Cardiac fibroblast (primary cell): ENCODE measurements at regions not wholly inside any gene's neighbourhood (a gene's known extent, or its start where the extent isn't known, plus 50 kb on each side); places are given as distances from the start of the nearest gene placed in this dataset.

Source experiments
- DNase-seq, 2 donors: peaks; one replicate each; pipeline versions ENCODE4 v3.0.0 to v3.0.0-alpha.2; 2010; ENCODE audit warnings: low read depth in 2 of 2
- H3K4me3 ChIP-seq, 2 donors: replicated peaks in 1 of 2; 1 replicate in 1 of 2; 2 replicates in 1 of 2; pipeline ENCODE4 v1.5.1; 2011; ENCODE audit warnings: low read depth in 2 of 2, low read length in 2 of 2, mild to moderate bottlenecking in 2 of 2, moderate library complexity in 1 of 2
- TF ChIP-seq, protein P1 (sequence below): IDR thresholded peaks from one replicate; pipeline ENCODE4 v1.5.1; 2011; ENCODE audit warnings: low read depth, mild to moderate bottlenecking, low read length, inconsistent platforms

- no peak overlapping the region for H3K4me3 ChIP-seq
- TF ChIP-seq, protein P1, sequence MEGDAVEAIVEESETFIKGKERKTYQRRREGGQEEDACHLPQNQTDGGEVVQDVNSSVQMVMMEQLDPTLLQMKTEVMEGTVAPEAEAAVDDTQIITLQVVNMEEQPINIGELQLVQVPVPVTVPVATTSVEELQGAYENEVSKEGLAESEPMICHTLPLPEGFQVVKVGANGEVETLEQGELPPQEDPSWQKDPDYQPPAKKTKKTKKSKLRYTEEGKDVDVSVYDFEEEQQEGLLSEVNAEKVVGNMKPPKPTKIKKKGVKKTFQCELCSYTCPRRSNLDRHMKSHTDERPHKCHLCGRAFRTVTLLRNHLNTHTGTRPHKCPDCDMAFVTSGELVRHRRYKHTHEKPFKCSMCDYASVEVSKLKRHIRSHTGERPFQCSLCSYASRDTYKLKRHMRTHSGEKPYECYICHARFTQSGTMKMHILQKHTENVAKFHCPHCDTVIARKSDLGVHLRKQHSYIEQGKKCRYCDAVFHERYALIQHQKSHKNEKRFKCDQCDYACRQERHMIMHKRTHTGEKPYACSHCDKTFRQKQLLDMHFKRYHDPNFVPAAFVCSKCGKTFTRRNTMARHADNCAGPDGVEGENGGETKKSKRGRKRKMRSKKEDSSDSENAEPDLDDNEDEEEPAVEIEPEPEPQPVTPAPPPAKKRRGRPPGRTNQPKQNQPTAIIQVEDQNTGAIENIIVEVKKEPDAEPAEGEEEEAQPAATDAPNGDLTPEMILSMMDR, result no peak
- no peak for DNase-seq
Observed at GRCh38 chr4:169909479-169909878, 116.7 kb downstream of the MFAP3L start.

GRCh38 chr4:169907705-169908104, 118.5 kb downstream of the MFAP3L start:
- H3K4me3 ChIP-seq, result no peak overlapping the region
- TF ChIP-seq, protein P1, result no peak
- DNase-seq, result no peak

DNA sequence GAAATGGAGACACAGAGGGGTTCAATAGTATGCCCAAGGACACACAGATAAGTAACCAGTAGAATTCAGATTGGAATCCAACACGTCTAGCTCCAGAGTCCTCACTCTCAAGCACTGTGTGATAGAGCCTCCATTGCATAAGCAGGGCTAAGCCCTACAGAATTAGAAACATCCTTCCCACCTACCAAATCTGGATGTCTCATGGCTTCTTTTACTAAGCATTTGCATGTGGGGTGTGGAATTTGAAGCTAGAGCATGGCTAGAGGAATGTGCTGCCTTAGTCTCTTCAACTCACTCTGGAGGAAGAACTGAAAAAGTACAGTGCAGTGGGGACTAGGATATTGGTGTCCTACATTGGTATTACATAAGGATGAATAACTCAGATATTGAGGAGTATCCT, 119.4 kb downstream of the MFAP3L start:
- TF ChIP-seq, protein P1, result no peak
- no peak for DNase-seq
- H3K4me3 ChIP-seq, result no peak overlapping the region

DNA sequence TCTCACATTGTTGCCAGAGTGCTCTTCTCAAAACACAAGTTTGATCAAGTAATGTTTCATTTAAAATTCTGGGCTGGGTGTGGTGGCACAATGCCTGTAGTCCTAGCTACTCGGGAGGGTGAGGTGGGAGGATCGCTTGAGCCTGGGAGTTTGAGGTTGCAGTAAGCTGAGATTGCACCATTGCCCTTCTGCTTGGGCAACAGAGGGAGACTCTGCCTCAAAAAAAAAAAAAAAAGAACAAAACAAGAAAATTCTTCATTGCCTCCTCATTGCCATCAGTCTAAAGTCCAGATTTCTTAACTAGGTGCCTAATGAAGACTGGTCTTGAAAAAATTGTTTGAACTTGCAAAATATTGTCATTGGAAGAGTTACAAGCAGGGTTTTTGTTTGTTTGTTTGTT, 120.1 kb downstream of the MFAP3L start:
- peak in 1 of 2 donors; percentile 10 for DNase-seq
- H3K4me3 ChIP-seq, result no peak overlapping the region

DNA sequence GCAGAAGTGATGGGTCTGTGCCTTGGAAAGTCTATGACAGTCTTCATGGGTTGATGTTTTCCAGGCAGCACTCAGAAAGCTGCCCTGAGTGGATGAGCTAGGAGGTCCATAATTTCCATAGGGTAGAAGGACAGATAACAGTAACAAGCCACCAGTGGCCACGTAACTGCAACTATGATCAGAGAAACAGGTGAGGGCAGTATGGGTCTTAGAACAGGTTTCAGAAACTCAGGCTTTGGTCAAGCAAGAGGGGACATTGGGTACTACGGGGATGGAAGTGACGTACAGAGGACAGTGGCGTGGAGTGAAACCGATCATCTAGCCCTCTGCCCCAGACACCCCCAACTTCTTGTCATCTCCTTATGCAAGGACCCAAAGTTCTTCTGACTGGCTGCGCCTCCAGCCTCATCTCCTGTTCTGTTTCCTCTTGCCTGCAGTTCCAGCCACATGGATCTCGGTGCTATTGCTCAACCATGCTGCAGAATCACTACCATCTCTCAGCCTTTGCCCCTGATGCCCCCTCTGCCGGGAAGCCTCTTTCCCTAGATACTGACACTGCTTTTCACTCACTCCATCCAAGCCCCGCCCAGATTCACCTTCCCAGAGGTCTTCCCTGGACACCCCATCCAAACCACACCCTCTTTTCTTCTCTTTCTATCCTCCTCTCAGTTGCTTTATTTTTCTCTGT, 123.4 kb downstream of the MFAP3L start:
- DNase-seq, result no peak
- TF ChIP-seq, protein P1, result no peak
- no peak overlapping the region for H3K4me3 ChIP-seq

More for the DNA sequence above, 120.1 kb downstream of the MFAP3L start:
- TF ChIP-seq, protein P1, result no peak

- H3K4me3 ChIP-seq, result no peak overlapping the region
- no peak for DNase-seq
- TF ChIP-seq, protein P1, result no peak
Observed at GRCh38 chr4:169900241-169900845, 125.9 kb downstream of the MFAP3L start.
